GM21619 (cell line): ENCODE measurements at regions not wholly inside any gene's neighbourhood (a gene's known extent, or its start where the extent isn't known, plus 50 kb on each side); places are given as distances from the start of the nearest gene placed in this dataset.
"Not testable (repeated sequence)": the region's sequence is repeated elsewhere in the genome, so short reads cannot be mapped to it uniquely, and the experiment has no call there.

Source experiments
- ATAC-seq: cut with Tn5 transposase; IDR thresholded peaks from one replicate; pipeline ENCODE4 v1.9.1; 2021; ENCODE audit not compliant: unreplicated experiment

DNA sequence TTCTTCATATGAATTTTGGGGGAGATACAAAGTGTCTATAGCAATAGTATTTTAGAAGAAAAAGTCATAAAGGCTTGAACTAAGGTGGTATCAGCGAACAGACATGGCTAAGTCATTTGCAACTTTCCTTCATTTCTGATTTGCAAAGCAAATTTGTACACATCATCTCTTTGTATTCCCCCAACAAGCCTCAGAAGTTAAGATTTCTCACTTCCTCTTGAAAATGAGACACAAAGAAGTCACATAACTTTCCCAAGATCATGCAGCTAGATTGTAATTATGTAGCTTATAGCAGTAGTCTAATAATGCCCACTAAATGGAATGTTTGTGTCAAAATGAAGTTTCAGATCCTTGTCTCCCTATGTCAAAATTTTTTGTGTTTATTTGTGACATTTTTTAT lies 709.8 kb upstream of the HS3ST1 start:
- ATAC-seq, result no peak

- ATAC-seq, result no peak
These were observed 708.9 kb upstream of the HS3ST1 start for GRCh38 chr4:12137575-12137974.

DNA sequence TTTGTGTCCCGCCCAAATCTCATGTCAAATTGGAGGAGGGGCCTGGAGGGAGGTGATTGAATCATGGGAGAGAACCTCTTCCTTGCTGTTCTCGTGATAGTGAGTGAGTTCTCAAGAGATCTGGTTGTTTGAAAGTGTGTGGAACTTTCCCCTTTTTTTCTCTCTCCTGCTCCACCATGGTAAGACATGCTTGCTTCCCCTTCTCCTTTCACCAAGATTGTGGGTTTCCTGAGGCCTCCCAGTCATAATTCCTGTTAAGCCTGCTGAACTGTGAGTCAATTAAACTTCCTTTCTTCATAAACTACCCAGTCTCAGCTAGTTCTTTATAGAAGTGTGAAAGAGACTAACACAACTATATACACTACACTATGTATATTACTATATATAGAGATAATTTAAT lies 697.8 kb upstream of the HS3ST1 start:
- no peak for ATAC-seq

DNA sequence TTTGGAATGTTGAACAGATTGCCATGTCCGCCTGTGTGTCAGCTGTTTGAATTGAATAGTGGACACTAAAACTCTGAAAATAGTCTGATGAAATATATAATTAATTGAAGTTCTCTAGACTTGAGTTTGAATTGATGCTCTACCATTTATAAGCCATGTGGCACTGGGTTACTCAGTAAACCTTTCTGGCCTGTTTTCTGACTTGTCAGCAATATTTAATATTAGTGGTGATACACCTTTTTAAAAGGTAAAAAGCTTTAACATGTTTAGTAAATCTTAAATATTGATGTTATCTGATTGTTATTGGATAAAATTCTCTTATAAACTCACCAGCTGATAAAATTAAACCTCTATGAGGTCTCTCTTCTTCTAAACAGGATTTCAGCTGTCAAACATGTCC lies 695.4 kb upstream of the HS3ST1 start:
- no peak for ATAC-seq

DNA sequence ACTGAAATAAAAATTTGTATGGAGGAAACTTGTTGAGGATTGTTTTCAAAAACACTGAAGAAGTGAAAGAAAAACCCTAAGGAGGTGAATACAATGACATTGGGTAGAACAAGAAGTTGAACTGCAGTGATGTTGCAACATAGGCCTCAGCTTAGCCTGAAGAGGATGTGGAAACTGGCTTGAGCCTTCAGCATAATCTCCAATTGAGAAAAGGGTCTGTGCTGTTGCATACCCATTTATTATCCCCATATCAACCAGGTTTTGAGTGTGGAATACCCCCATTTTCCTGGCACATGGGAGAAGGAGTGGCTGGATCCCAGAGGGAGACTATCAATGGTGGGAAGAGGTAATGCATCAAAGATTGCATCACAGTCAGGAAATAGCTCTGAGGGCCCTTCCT lies 695.0 kb upstream of the HS3ST1 start:
- ATAC-seq, result no peak

DNA sequence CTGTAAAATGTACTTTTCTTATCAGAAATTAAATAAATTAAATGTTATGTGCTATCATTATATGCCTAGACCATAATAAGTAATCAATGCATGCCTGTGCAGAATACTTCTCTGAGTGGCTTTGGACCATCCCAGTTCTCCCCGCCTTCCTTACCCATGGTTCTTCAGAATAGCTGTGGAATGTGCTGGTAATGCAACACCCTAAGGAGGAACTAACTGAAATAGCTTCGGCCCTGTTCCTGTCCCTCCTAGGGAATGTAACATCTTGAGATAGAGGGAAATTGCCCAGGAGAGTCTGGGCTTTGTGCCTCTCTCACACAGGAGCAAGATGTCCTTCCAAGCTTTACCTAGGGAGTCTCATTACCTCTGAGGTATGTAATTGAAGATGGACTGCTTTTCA lies 693.6 kb upstream of the HS3ST1 start:
- no peak for ATAC-seq

- ATAC-seq, result no peak
These were observed 692.3 kb upstream of the HS3ST1 start for GRCh38 chr4:12120968-12121367.

GRCh38 chr4:12118651-12119213 lies 690.0 kb upstream of the HS3ST1 start:
- peak; percentile 87 for ATAC-seq

DNA sequence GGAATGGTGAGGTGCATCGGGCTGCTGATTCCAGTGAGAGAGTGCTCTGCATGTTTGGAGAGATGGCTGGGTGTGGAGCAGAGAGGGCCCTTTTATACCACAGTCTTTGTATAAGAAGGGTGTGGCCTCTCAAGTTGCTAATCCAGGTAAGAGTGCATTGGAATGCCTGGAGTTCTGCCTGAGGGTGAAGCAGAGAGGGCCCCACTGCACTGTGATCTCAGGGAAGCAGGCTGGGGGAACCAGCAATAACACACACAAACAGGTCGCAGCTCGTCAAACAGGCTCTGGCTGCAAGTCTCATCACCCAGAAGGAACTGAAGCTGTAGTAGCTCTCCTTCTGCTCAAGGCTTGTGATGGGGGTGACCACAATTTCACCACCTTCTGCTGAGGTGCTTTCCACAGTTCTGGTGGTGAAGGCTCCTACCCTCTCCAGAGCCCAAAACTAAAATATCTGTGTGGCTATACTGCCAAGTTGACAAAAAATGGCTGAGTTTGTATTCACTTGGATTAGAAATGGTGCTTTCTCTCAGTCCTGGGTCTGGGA lies 687.4 kb upstream of the HS3ST1 start:
- ATAC-seq, result no peak

DNA sequence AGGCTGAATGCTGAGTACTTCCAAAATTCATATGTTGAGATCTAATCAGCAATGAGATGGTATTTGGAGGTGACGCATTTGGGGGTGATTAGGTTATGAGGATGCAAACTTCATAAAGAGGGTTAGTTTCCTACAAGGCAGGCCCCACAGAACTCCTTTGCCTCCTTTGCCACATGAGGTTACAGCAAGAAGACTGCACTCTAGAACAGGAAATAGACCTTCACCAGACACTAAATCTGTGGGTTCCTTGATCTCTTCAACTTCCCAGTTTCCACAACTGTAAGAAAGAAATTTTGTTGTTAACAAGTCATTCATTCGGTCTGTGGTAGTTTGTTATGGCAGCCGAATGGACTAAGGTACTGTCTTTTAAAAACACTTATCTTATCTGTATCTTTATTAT lies 681.9 kb upstream of the HS3ST1 start:
- ATAC-seq, result no peak

DNA sequence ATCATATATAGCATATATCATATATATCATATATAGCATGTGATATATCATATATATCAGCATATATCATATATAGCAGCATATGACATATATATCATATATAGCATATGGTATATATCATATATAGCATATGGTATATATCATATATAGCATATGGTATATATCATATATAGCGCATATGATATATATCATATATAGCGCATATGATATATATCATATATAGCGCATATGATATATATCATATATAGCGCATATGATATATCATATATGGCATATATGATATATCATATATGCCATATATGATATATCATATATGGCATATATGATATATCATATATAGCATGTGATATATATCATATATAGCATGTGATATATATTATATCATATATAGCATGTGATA lies 680.4 kb upstream of the HS3ST1 start:
- not testable (repeated sequence) for ATAC-seq

- no peak for ATAC-seq
These were observed 676.8 kb upstream of the HS3ST1 start for GRCh38 chr4:12105519-12105918.

- not testable (repeated sequence) for ATAC-seq
These were observed 661.2 kb upstream of the HS3ST1 start for GRCh38 chr4:12089920-12090319.

- ATAC-seq, result no peak
These were observed 656.0 kb upstream of the HS3ST1 start for GRCh38 chr4:12084690-12085089.

DNA sequence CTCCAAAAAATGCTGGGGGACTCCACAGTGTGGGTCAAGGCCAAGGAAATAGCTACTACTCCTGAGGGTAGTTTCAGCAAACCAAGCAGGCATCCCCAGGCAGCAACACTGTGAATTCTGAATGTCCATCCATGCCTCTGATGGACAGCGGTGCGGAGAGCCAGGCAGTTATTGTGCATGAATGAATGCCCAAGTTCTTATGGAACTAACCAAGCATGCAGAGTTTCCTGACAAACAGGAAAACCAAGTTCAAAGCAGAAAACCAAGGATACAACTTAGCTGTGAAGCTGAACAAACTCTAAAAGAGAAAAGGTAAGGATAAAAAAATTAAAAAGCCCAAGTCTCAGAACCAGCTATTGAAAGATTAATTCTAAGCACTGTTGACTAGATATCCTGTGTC lies 642.6 kb upstream of the HS3ST1 start:
- ATAC-seq, result no peak

- ATAC-seq, result no peak
These were observed 625.3 kb upstream of the HS3ST1 start for GRCh38 chr4:12053966-12054365.

DNA sequence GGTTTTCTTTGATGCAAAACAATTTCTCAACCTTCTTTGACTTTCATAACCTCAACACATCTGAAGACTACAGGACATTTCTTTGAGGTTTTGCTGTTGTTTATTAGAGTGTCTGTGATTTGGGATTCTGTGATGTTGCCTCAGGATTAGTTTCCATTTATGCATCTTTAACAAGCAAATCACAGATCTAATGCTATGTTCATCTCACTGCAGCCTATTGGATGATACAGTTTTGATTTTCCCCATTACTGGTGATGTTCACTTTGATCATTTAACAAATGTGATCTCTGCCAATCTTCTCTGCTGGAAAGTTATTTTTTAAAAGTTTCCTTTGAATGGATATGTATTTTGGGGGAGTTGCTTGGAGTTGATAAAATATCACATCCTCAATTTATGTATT lies 624.9 kb upstream of the HS3ST1 start:
- ATAC-seq, result no peak

DNA sequence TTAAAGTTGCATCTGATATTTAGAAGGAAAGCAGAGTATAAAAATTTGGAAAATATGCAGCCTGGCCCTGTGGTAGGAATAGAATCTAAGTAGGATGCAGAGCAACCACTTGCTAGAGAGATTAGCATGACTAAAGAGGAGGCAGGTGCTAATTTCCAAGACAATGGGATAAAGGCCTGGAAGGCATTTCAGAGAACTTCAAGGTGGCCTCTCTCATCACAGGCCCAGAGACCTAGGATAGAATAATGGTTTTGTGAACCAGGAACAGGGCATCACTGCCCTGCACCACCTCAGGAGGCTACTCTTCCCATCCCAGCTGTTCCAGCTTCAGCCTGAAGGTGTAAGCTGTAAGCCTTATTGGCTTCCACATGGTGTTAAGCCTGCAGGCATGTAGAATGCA lies 621.7 kb upstream of the HS3ST1 start:
- no peak for ATAC-seq

DNA sequence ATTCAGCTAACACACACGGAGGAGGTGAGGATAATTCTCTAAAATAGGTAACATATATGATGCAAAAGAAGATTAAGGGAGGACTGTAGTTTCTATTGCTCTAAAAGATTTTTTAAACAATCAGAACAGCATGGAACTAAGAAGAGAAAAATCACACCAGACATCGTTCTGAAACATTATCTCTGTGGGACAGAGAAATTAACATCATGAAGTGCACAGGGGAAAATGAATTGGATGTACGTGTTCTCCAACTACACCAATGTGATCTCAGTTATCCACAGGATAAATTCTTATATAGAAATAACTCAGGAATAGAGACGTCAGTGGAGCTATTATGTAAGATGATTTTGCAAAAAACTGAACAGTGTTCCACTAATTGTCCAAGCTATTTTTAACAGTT lies 614.1 kb upstream of the HS3ST1 start:
- no peak for ATAC-seq

- no peak for ATAC-seq
These were observed 613.1 kb upstream of the HS3ST1 start for GRCh38 chr4:12041828-12042227.

DNA sequence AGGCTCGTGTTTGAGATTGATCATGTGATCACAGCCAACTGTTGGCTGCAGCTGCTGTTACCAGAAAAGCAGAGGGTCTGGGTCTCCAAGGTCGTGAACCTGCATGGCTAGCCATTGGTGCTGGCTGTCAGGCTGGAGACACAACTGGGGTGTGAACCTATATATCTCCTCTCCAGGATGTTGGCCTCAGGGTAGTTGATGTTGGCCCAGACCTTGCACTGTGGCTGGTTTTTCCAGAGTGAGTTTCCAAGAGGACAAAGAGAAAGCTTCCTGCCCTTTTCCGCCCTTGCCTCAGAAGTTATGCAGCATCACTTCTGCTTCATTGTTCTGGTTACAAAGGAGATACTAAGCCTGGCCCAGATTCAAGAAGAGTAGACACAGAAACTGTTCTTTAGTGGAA lies 607.8 kb upstream of the HS3ST1 start:
- no peak for ATAC-seq

GRCh38 chr4:12028258-12028657 lies 599.6 kb upstream of the HS3ST1 start:
- ATAC-seq, result no peak

- no peak for ATAC-seq
These were observed 593.7 kb upstream of the HS3ST1 start for GRCh38 chr4:12022409-12022808.
